Esophagus muscularis mucosa (tissue), 4 donors: ENCODE measurements at regions not wholly inside any gene's neighbourhood (a gene's known extent, or its start where the extent isn't known, plus 50 kb on each side); places are given as distances from the start of the nearest gene placed in this dataset.

ENCODE experiments used
- EP300 ChIP-seq: sonication (generic); formaldehyde crosslinking; IDR thresholded peaks from one replicate; pipeline ENCODE4 v1.6.1; 2017; ENCODE audit warnings: antibody characterized with exemption
- POLR2A ChIP-seq: fragments of 450-650 bp; IDR thresholded peaks from one replicate; pipeline ENCODE4 v1.6.1; 2017; ENCODE audit warnings: antibody characterized with exemption, moderate library complexity, mild to moderate bottlenecking, low read depth
- POLR2AphosphoS5 ChIP-seq, 2 donors: sonication (generic); formaldehyde crosslinking; IDR thresholded peaks; one replicate each; pipeline ENCODE4 v1.6.1; 2017; ENCODE audit warnings: antibody characterized with exemption in 2 of 2
- TF ChIP-seq, protein P1 (sequence below), 3 experiments: fragments of 200-600 bp in 2 of 3; fragments of 450-650 bp in 1 of 3; sonication (generic) in 2 of 3; IDR thresholded peaks; one replicate each; pipeline ENCODE4 v1.5.1; 2017 to 2019; ENCODE audit warnings: antibody characterized with exemption in 3 of 3, mild to moderate bottlenecking in 2 of 3, moderate library complexity in 1 of 3

- TF ChIP-seq POLR2A (no peak), EP300 (no peak), POLR2AphosphoS5 (IDR thresholded peaks at IDR 0.05) (no peak)
- TF ChIP-seq, protein P1, sequence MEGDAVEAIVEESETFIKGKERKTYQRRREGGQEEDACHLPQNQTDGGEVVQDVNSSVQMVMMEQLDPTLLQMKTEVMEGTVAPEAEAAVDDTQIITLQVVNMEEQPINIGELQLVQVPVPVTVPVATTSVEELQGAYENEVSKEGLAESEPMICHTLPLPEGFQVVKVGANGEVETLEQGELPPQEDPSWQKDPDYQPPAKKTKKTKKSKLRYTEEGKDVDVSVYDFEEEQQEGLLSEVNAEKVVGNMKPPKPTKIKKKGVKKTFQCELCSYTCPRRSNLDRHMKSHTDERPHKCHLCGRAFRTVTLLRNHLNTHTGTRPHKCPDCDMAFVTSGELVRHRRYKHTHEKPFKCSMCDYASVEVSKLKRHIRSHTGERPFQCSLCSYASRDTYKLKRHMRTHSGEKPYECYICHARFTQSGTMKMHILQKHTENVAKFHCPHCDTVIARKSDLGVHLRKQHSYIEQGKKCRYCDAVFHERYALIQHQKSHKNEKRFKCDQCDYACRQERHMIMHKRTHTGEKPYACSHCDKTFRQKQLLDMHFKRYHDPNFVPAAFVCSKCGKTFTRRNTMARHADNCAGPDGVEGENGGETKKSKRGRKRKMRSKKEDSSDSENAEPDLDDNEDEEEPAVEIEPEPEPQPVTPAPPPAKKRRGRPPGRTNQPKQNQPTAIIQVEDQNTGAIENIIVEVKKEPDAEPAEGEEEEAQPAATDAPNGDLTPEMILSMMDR (IDR thresholded peaks at IDR 0.05), result no peak
These were observed 800.3 kb upstream of the GBE1 start for GRCh38 chr3:82561784-82562183.
